ENCODE measurements at regions not wholly inside any gene's neighbourhood (a gene's known extent, or its start where the extent isn't known, plus 50 kb on each side); places are given as distances from the start of the nearest gene placed in this dataset.

DNA sequence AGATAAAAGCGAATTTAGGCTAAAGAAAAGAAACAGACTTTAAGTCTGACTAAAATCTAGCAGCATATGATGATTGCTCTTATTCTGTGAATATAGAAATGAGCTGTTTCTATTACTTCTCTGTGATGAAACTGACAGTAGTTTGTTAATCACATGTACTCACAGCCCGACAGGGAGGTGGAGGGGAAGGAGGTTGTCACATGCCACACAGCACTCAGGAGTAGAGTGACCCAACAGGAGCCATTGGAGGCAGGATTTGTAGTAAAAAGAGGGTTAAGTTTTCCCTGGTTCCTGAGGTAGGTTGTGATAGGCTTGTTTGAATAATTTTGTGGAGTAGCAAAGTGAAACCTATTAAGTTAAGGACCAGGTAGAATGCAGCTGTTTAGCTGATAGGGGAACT is 495.9 kb downstream of the CENPC start:
- Histone ChIP-seq H4K20me1 (ENCODE audit: insufficient read depth, low read length, poor library complexity, severe bottlenecking) (no peaks in the 10 kb centered on the region), H3K4me2 (ENCODE audit: low read depth, low read length, poor library complexity, severe bottlenecking) (no peak overlapping the region), H3K79me2 (ENCODE audit: insufficient read depth, low read length) (no peaks in the 10 kb centered on the region), H3K4me3 (ENCODE audit: low read length, poor library complexity, severe bottlenecking) (no peak overlapping the region), H3K4me1 (ENCODE audit: insufficient read depth, low read length, poor library complexity, severe bottlenecking) (no peaks in the 10 kb centered on the region), H2AFZ (ENCODE audit: low read length) (peak overlapping the region; percentile 21; the same call in 1 of the 2 replicates), H3K36me3 (ENCODE audit: insufficient read depth, low read length) (no peaks in the 10 kb centered on the region), H3F3A (ENCODE audit: low read depth) (no peaks in the 10 kb centered on the region), H3K9ac (ENCODE audit: low read depth, low read length, poor library complexity, severe bottlenecking) (no peak overlapping the region), H3K27me3 (ENCODE audit: insufficient read depth, low read length, poor library complexity, severe bottlenecking) (no peaks in the 10 kb centered on the region), H3K9me2 (replicated peaks; ENCODE audit: low read depth, low read length) (no peaks in the 10 kb centered on the region), H3K9me3 (ENCODE audit: insufficient read depth, low read depth, low read length) (no peaks in the 10 kb centered on the region)
- TF ChIP-seq EZH2phosphoT487 (IDR thresholded peaks at IDR 0.05; ENCODE audit: borderline replicate concordance): no peak
- TF ChIP-seq, protein P1, sequence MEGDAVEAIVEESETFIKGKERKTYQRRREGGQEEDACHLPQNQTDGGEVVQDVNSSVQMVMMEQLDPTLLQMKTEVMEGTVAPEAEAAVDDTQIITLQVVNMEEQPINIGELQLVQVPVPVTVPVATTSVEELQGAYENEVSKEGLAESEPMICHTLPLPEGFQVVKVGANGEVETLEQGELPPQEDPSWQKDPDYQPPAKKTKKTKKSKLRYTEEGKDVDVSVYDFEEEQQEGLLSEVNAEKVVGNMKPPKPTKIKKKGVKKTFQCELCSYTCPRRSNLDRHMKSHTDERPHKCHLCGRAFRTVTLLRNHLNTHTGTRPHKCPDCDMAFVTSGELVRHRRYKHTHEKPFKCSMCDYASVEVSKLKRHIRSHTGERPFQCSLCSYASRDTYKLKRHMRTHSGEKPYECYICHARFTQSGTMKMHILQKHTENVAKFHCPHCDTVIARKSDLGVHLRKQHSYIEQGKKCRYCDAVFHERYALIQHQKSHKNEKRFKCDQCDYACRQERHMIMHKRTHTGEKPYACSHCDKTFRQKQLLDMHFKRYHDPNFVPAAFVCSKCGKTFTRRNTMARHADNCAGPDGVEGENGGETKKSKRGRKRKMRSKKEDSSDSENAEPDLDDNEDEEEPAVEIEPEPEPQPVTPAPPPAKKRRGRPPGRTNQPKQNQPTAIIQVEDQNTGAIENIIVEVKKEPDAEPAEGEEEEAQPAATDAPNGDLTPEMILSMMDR (conservative IDR thresholded peaks at IDR 0.05; ENCODE audit: low read length): no peak

DNA sequence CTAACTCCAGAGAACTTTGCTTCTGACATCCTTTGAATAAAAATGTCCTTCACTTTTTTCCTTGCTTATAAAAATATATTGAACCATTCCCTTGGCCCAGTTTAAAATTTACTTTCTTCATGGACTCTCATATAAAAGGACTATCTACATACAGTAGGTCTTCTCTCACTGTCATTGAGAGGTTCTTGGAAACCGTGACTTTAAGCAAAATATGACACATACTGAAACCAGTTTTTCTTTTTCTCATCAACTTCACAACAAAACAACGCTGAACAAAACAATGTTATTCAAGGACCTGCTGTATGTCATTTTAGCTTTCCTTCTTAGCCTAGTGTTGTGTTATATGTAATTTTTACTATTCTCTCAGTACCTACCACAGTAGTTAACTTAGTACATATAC is 496.8 kb downstream of the CENPC start:
- Histone ChIP-seq H3K9me2 (replicated peaks; ENCODE audit: low read depth, low read length) (no peaks in the 10 kb centered on the region), H4K20me1 (ENCODE audit: insufficient read depth, low read length, poor library complexity, severe bottlenecking) (no peaks in the 10 kb centered on the region), H3K4me1 (ENCODE audit: insufficient read depth, low read length, poor library complexity, severe bottlenecking) (no peaks in the 10 kb centered on the region), H3K79me2 (ENCODE audit: insufficient read depth, low read length) (no peaks in the 10 kb centered on the region), H3K9me3 (ENCODE audit: insufficient read depth, low read depth, low read length) (no peaks in the 10 kb centered on the region), H2AFZ (ENCODE audit: low read length) (no peak overlapping the region), H3K4me2 (ENCODE audit: low read depth, low read length, poor library complexity, severe bottlenecking) (no peak overlapping the region), H3K4me3 (ENCODE audit: low read length, poor library complexity, severe bottlenecking) (no peak overlapping the region), H3K27me3 (ENCODE audit: insufficient read depth, low read length, poor library complexity, severe bottlenecking) (no peaks in the 10 kb centered on the region), H3K36me3 (ENCODE audit: insufficient read depth, low read length) (no peaks in the 10 kb centered on the region), H3F3A (ENCODE audit: low read depth) (no peaks in the 10 kb centered on the region), H3K9ac (ENCODE audit: low read depth, low read length, poor library complexity, severe bottlenecking) (no peak overlapping the region)
- TF ChIP-seq, protein P1 (conservative IDR thresholded peaks at IDR 0.05; ENCODE audit: low read length): no peak

DNA sequence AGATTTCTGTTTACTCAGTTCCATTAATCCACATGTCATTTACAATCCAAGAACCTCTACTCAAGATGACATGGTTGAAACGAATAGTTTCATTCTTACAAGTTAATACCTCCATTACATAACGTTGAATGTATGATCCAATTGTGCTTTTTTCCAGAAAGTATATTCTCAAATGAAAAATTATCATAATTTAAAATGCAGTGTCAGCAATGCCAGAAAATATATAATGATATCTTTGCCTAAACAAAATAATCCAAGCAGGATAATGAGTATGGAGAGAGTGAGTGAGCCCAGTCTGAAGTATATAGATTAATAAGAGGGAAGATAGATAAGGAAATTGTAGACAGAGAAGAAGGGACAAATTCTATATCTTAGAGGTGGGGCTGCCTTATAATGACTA is 505.0 kb downstream of the CENPC start:
- H3K36me3 ChIP-seq (ENCODE audit: insufficient read depth, low read length): no peaks in the 10 kb centered on the region
- H3K9me3 ChIP-seq (ENCODE audit: insufficient read depth, low read depth, low read length): no peaks in the 10 kb centered on the region
- H3K9me2 ChIP-seq (replicated peaks; ENCODE audit: low read depth, low read length): no peaks in the 10 kb centered on the region
- H3K9ac ChIP-seq (ENCODE audit: low read depth, low read length, poor library complexity, severe bottlenecking): no peak overlapping the region
- no peaks in the 10 kb centered on the region for H3K79me2 ChIP-seq (ENCODE audit: insufficient read depth, low read length)
- no peak overlapping the region for H3K4me3 ChIP-seq (ENCODE audit: low read length, poor library complexity, severe bottlenecking)
- no peak overlapping the region for H2AFZ ChIP-seq (ENCODE audit: low read length)
- H3K4me2 ChIP-seq (ENCODE audit: low read depth, low read length, poor library complexity, severe bottlenecking): no peak overlapping the region
- H3F3A ChIP-seq (ENCODE audit: low read depth): no peaks in the 10 kb centered on the region
- H3K27me3 ChIP-seq (ENCODE audit: insufficient read depth, low read length, poor library complexity, severe bottlenecking): no peaks in the 10 kb centered on the region
- TF ChIP-seq EZH2phosphoT487 (IDR thresholded peaks at IDR 0.05; ENCODE audit: borderline replicate concordance): no peak
- TF ChIP-seq, protein P1 (conservative IDR thresholded peaks at IDR 0.05; ENCODE audit: low read length): no peak
- H4K20me1 ChIP-seq (ENCODE audit: insufficient read depth, low read length, poor library complexity, severe bottlenecking): no peaks in the 10 kb centered on the region
- H3K4me1 ChIP-seq (ENCODE audit: insufficient read depth, low read length, poor library complexity, severe bottlenecking): peaks cover 24% of the 10 kb centered on the region
